ENCODE measurements at regions not wholly inside any gene's neighbourhood (a gene's known extent, or its start where the extent isn't known, plus 50 kb on each side); places are given as distances from the start of the nearest gene placed in this dataset.

DNA sequence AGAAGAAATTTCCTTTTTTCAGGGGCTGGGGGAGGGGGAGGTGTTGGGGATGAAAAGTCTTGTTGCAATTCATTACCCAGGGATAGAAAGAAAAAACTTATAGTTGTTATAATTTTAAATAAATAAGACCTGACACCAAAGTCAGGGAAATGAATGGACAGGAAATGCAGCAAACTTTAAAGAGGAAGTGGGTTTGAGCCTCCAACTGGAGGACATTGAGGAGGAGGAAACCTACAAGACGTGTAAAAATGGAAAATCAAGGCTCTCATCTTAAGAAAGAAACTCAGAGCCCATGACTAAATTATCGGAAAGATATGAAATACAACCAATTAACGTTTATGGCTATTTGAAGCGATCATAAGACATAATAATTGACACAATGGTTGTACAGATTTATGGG lies 54.4 kb downstream of the NIBAN1 start:
- no peak for DNase-seq

DNA sequence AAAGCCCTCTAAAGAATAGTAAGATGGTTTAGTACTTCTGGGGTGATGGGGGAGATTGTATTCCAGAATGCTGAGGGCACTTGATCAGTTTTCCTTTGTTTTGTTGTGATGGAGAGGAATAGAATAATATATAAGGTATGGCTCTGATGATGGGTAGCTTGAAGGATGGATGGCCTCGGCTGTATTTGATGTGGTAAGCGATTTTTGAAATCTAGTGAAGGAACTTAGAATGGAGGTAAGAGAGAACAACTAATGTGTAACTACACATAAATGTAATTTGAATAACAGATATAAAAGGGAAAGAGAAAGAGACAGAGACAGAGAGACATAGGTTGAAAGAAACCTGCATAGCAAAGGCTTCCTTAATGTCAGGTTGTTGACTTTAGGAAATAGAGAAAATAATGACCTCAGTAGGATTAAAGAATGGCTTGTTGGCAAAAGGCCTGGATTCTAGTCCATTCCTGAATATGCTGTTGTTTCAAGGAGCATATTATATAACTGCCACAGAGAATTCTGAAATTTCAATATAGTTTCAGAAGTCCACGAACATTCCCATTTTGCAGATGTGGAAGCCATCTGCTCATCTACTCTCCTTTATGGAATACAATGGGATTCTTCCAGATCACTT lies 58.7 kb downstream of the NIBAN1 start:
- DNase-seq = no peak

- DNase-seq = no peak
Measured at GRCh38 chr1:184914149-184914548, 60.2 kb downstream of the NIBAN1 start.

GRCh38 chr1:184912392-184912791 lies 61.9 kb downstream of the NIBAN1 start:
- DNase-seq = no peak

DNA sequence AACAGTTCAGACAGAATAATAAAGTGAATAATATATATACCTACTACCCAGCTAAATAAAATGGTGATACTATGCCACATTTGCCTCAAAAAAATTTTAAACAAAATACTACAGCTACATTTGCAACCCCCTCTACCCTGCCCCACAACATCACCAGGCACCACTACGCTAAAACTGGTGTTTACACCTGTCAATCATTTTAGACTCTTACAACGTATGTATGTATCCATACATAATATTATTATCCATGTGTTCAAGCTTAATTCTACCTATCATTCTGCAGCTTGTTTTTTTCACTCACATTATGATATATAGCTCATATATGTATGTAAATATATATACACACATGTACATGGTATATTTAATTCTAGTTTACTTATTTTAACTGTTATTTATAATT lies 62.5 kb downstream of the NIBAN1 start:
- no peak for DNase-seq

DNA sequence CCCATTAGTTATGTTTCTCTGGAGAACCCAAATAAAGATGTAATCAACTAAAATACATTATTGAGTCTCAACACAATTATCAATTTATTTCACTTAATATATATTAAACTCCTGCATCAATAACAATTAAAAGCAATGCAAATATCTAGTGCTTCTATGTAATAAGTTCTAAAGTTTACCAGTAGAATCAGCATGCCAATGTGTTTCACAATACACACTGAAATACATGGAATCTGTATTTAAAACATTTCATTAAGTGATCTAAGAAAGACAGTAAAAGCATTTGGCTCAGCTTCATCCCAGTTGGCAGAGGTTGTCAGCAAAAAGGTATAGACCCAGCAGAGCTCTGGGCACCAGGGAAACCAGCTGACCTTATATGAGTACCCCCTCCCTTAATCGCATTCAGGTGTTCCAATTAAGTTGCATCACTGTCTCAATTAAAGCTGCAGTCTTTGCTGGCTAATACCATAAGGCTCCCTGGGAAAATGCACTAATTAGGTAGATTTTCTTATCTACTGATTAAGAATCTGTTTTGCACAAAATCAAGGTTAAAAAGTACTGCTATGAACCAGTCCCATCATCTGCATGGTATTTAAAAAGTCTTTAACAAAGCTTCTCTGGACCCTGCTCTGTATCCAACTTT lies 63.1 kb downstream of the NIBAN1 start:
- no peak for DNase-seq

DNA sequence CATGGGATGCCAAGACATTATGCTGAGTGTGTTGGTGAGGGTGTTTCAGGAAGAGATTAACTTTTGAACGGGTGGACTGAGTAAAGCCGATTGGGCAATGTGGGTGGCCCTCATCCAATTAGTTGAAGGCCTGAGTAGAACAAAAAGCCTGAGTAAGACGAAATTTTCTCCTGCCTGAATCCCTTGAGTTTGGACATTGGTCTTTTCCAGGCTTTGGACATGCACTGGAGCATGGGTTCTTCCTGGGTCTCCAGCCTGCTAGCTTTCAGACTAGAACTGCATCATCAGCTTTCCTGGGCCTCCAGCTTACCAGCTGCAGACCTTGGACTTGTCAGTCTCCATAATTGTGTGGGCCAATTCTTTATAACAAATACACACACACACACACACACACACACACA lies 63.6 kb downstream of the NIBAN1 start:
- DNase-seq = no peak

GRCh38 chr1:184910005-184910404 lies 64.3 kb downstream of the NIBAN1 start:
- no peak for DNase-seq

GRCh38 chr1:184909019-184909418 lies 65.3 kb downstream of the NIBAN1 start:
- no peak for DNase-seq

DNA sequence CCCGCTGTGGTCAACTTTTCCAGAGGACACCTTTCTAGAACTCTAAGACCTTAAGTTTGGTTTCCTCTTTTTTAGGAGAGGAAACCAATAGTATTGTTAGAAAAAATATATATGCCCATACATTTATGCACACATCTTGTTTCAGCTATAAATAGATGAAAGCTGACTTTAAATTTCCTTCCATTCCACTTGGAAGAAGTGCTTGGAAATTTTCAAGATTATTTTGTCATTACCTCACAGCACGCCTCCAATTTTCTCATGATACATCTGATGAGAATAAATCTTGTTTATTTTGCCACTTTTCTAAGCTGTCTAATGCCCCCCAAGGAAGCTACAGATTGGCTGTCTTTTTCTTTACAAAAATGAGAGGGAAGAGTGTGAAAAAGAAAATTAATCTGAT lies 65.8 kb downstream of the NIBAN1 start:
- no peak for DNase-seq

- no peak for DNase-seq
Measured at GRCh38 chr1:184907500-184907899, 66.8 kb downstream of the NIBAN1 start.

DNA sequence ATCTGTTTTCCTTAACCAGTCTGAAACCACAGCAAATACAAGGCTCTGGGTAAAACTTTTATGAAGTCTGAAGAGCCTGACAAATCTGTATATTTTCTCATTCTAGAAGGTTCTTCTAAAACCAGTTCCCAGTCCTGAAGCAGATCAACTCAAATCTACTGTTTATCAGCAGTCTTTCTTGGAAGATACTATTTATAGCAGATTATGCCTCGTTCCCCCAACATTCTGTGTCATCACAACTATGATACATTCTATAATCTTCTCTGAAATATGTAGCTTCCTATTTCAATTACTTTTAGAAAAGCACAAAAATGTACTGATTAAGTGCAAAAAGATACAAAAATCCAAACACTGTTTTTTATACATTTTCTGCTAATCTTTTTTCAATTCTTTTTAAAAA lies 67.5 kb downstream of the NIBAN1 start:
- no peak for DNase-seq

DNA sequence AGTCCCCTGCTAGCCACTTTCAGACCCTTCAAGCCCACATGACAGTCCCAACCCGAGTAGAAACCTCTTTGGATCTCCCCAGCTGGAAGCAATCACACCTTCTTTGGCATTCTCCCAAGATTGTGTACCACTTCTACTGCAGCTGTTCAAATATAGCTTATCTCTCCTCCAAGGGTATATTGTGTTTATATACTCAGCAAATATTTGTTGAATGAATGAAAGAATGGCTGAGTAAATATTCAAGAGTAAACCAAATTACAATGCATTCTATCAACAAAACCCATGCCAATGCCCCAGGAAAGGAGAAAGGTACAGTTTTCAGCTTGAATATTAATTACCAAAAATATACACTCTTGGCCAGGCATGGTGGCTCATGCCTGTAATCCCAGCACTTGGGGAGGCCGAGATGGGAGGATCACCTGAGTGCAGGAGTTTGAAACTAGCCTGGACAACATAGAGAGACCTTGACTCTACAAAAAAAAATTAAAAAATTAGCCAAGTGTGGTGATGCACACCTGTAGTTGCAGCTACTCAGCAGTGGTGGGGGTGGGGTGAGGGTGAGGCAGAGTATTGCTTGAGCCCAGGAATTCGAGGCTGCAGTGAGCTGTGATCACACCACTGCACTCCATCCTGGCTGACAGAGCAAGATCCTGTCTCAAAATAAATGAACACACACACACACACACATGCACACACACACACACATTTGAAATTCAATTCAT lies 68.5 kb downstream of the NIBAN1 start:
- no peak for DNase-seq

- no peak for DNase-seq
Measured at GRCh38 chr1:184903111-184903692, 71.1 kb downstream of the NIBAN1 start.

DNA sequence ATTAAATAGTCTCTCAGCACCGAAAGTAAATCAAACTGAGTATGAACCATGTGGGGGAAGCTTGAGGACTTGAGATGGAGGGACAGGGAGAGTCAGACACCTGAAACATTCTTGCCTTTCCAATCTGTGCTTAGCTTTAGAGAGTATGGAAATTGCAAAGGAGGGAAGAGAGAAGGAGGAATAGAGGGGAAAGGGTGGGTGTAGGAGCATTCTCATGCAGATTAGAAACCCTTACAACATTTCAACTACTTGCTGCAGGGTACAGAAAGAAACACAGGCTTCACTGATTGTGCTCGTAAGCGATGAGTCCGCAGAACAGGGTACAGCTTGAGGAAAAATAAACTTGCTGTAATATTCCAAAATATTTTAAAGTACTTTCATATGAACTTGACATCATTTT lies 73.8 kb downstream of the NIBAN1 start:
- no peak for DNase-seq

DNA sequence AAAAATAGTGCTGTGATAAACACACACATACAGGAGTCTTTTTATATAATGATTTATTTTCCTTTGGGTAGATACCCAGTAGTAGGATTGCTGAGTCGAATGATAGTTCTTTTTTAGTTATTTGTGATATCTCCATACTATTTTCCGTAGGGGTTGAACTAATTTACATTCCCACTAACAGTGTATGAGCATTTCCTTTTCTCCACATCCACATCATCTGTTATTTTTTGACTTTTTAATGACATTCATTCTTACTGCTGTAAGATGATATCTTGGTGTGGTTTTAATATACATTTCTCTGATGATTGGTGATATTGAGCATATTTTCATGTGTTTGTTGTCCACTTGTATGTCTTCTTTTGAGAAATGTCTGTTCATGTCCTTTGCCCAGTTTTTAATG lies 78.3 kb downstream of the NIBAN1 start:
- no peak for DNase-seq

DNA sequence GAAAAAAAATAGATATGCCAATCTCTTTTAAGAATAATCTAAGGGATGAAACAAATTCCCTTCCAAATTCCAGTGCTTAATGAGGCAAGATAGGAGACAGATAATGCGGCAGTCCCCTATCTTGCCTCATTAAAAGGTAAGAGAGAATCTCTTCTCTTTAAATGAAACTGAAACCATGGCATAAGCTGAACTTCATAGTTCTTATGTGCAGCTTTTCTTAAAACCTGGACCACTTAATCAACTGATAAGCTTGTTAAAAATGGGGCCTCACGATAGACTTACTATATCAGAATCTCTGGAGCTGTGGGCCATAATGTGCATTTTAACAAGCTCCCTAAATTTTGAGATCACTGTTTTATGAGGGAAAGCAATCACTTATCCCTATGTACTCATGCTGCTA lies 79.2 kb downstream of the NIBAN1 start:
- DNase-seq = no peak

GRCh38 chr1:184893695-184894094 lies 80.6 kb downstream of the NIBAN1 start:
- DNase-seq = no peak

DNA sequence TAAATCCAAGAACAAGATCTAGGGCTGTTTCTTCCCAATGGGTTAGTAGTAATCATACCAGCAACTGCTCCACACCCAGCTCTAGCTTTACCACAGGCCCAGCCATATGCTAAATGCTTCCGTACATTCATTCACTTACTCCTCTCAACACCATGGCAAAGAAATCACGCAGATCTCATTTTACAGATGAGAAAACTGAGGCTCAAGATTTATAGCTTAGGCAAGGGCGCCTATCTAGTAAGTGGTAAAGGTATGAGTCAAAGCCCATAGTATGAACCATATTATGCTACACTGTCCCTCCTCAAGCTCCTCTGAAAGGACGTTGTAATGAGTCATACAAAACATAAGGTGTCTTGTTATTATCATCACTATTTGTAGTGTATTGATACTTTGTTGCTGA lies 82.2 kb downstream of the NIBAN1 start:
- no peak for DNase-seq

GRCh38 chr1:184891440-184891839 lies 82.9 kb downstream of the NIBAN1 start:
- no peak for DNase-seq

- DNase-seq = no peak
Measured at GRCh38 chr1:184890539-184890973, 83.8 kb downstream of the NIBAN1 start.

- DNase-seq = no peak
Measured at GRCh38 chr1:184889902-184890301, 84.4 kb downstream of the NIBAN1 start.

DNA sequence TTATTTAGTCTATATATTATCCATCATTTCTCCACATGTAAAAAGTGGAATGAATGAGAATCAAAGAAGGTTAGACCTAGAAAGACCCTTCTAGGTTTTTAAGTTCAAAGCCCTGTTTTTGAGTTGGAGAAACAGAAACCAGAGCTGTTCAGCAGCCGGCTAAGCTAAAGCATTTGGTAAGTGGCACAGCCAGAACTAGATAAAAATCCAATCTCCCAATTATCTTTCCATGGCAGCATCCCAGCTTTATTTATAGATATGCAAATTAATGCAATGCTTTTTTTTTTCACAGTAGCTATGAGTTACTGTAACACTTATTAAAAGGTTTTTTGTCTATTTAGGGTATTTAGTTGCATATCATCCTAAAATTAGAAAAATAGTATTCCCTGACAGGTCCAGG lies 85.1 kb downstream of the NIBAN1 start:
- DNase-seq = no peak

- no peak for DNase-seq
Measured at GRCh38 chr1:184888505-184888904, 85.8 kb downstream of the NIBAN1 start.

Measured in stimulated activated CD4-positive, alpha-beta T cell treated with anti-CD3 and anti-CD28 coated beads, Interleukin-4, amount 100 ng/mL, for 1 hour (primary cell).